NT2/D1 (cell line): ENCODE measurements at regions not wholly inside any gene's neighbourhood (a gene's known extent, or its start where the extent isn't known, plus 50 kb on each side); places are given as distances from the start of the nearest gene placed in this dataset.
"Not testable (repeated sequence)": the region's sequence is repeated elsewhere in the genome, so short reads cannot be mapped to it uniquely, and the experiment has no call there.

Source experiments
- DNase-seq: peaks from one replicate; pipeline ENCODE4 v3.0.0-alpha.2; 2011; ENCODE audit warnings: low read depth, low spot score
- H3K27me3 ChIP-seq: 2 replicates; pipeline ENCODE4 v1.6.0; 2011; ENCODE audit warnings: mild to moderate bottlenecking; ENCODE audit not compliant: insufficient read length, insufficient read depth
- H3K36me3 ChIP-seq: 2 replicates; pipeline ENCODE4 v1.6.1; 2011; ENCODE audit warnings: mild to moderate bottlenecking, low read length, mixed read lengths; ENCODE audit not compliant: insufficient read depth, insufficient read length
- H3K4me1 ChIP-seq: 2 replicates; pipeline ENCODE4 v1.5.1; 2011; ENCODE audit not compliant: insufficient read depth, insufficient read length
- H3K4me3 ChIP-seq: 2 replicates; pipeline ENCODE4 v1.5.1; 2011; ENCODE audit warnings: low read depth; ENCODE audit not compliant: insufficient read length
- H3K9ac ChIP-seq: 2 replicates; pipeline ENCODE4 v1.6.0; 2011; ENCODE audit warnings: low read depth; ENCODE audit not compliant: insufficient read length
- H3K9me3 ChIP-seq: 2 replicates; pipeline ENCODE4 v1.5.1; 2011; ENCODE audit warnings: mild to moderate bottlenecking, low read length; ENCODE audit not compliant: insufficient read depth
- SUZ12 ChIP-seq: IDR thresholded peaks from 2 replicates; pipeline ENCODE4 v1.6.1; 2011; ENCODE audit not compliant: insufficient read length, insufficient read depth; ENCODE audit errors: extremely low read depth
- YY1 ChIP-seq: IDR thresholded peaks from 2 replicates; pipeline ENCODE4 v1.6.1; 2011; ENCODE audit not compliant: insufficient read length, insufficient read depth
- ZNF274 ChIP-seq: IDR thresholded peaks from 2 replicates; pipeline ENCODE4 v1.6.1; 2011; ENCODE audit warnings: mild to moderate bottlenecking, low read depth, low read length

DNA sequence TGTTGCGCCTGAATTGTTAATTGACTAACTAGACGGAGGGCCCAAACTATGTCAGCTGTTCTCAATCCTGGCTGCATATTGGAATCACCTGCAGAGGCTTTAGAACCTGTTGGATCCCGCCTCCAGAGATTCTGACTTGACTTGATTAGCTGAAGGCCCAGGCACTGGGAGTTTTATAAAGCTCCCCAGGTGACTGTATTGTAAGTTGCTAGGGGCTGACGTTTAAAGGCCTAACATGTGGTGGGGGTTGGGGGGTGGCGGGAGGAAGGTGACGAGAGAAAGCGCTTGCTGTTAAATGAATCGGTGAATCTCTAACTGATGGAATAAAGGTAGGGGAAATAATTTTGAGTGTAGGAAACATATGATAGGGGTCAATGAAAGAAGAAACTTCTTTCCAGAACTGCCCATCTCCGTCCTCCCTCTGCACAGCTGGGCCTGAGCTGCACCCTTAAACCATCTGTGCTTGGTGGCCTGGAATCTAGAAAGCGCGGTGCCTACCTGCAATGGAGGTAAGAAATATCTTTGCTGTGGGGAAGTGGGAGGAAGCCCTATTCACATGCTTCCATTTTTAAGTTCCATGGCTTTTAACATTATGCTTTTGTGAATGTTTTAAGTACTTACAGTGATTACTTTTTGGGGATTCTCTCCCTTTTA is 225.0 kb upstream of the FAM3C start:
- H3K36me3 ChIP-seq: no peaks in the 10 kb centered on the region
- no peaks in the 10 kb centered on the region for H3K27me3 ChIP-seq
- H3K9me3 ChIP-seq: no peaks in the 10 kb centered on the region
- DNase-seq: no peak
- H3K4me1 ChIP-seq: no peaks in the 10 kb centered on the region
- TF ChIP-seq ZNF274 (no peak), YY1 (no peak), SUZ12 (no peak)
- no peak overlapping the region for H3K4me3 ChIP-seq
- H3K9ac ChIP-seq: no peak overlapping the region

- H3K9me3 ChIP-seq: no peaks in the 10 kb centered on the region
Observed at GRCh38 chr7:121620206-121620605, 224.1 kb upstream of the FAM3C start.

GRCh38 chr7:121618182-121618581 is 222.1 kb upstream of the FAM3C start:
- Histone ChIP-seq H3K9ac (no peak overlapping the region), H3K4me1 (no peaks in the 10 kb centered on the region), H3K9me3 (no peaks in the 10 kb centered on the region), H3K27me3 (no peaks in the 10 kb centered on the region), H3K4me3 (no peak overlapping the region), H3K36me3 (no peaks in the 10 kb centered on the region)
- no peak for DNase-seq
- TF ChIP-seq YY1 (no peak), ZNF274 (no peak), SUZ12 (no peak)

More at GRCh38 chr7:121620206-121620605, 224.1 kb upstream of the FAM3C start:
- Histone ChIP-seq H3K4me3 (no peak overlapping the region), H3K36me3 (no peaks in the 10 kb centered on the region), H3K27me3 (no peaks in the 10 kb centered on the region), H3K9ac (no peak overlapping the region), H3K4me1 (no peaks in the 10 kb centered on the region)
- TF ChIP-seq ZNF274 (no peak), SUZ12 (no peak), YY1 (no peak)
- DNase-seq: no peak

GRCh38 chr7:121610243-121610642 is 214.1 kb upstream of the FAM3C start:
- H3K9me3 ChIP-seq: no peaks in the 10 kb centered on the region
- no peaks in the 10 kb centered on the region for H3K27me3 ChIP-seq
- H3K4me3 ChIP-seq: no peak overlapping the region
- no peaks in the 10 kb centered on the region for H3K36me3 ChIP-seq
- no peak for DNase-seq
- H3K4me1 ChIP-seq: no peaks in the 10 kb centered on the region
- no peak for TF ChIP-seq SUZ12
- no peak for TF ChIP-seq ZNF274
- no peak for TF ChIP-seq YY1
- H3K9ac ChIP-seq: no peak overlapping the region

DNA sequence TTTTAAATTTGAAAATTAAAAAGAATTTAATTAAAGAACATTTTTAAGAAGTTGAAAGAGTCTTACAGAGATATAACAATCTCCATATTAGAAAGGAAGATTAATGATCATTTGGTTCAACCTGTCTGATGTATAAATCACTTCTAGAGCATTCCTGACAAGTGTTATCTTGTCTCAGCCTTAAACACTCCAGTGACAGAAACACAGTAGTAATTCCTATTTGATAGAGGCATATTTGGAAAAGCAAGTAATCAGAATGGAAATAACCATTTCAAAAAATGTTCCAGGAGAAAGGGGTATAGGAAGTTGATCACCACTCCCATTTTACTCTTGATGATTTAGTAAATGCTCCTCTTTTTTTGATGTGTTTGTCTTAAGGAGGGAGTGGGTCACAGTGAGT is 213.1 kb upstream of the FAM3C start:
- no peak for TF ChIP-seq ZNF274
- no peak for TF ChIP-seq SUZ12
- TF ChIP-seq YY1: no peak
- Histone ChIP-seq H3K27me3 (no peaks in the 10 kb centered on the region), H3K9me3 (no peaks in the 10 kb centered on the region), H3K9ac (no peak overlapping the region), H3K36me3 (no peaks in the 10 kb centered on the region), H3K4me1 (no peaks in the 10 kb centered on the region), H3K4me3 (no peak overlapping the region)
- no peak for DNase-seq

GRCh38 chr7:121608785-121609184 is 212.7 kb upstream of the FAM3C start:
- Histone ChIP-seq H3K27me3 (no peaks in the 10 kb centered on the region), H3K36me3 (no peaks in the 10 kb centered on the region)
- DNase-seq: no peak

DNA sequence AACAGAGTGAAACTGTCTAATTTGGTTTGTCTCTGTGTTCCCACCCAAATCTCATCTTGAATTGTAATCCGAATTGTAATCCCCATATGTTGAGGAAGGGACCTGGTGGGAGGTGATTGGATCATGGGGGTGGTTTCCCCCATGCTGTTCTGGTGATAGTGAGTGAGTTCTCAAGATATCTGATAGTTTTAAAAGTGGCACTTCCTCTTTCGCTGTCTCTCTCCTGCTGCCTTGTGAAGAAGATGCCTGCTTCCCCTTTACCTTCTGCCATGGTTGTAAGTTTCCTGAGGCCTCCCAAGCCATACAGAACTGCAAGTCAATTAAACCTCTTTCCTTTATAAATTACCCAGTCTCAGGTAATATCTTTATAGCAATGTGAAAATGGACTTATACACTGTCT is 212.1 kb upstream of the FAM3C start:
- not testable (repeated sequence) for H3K36me3 ChIP-seq, H3K4me3 ChIP-seq, DNase-seq, H3K27me3 ChIP-seq, H3K9me3 ChIP-seq, H3K4me1 ChIP-seq, H3K9ac ChIP-seq

More at GRCh38 chr7:121608785-121609184, 212.7 kb upstream of the FAM3C start:
- Histone ChIP-seq H3K9ac (no peak overlapping the region), H3K4me3 (no peak overlapping the region), H3K9me3 (no peaks in the 10 kb centered on the region), H3K4me1 (no peaks in the 10 kb centered on the region)
- TF ChIP-seq YY1: no peak

DNA sequence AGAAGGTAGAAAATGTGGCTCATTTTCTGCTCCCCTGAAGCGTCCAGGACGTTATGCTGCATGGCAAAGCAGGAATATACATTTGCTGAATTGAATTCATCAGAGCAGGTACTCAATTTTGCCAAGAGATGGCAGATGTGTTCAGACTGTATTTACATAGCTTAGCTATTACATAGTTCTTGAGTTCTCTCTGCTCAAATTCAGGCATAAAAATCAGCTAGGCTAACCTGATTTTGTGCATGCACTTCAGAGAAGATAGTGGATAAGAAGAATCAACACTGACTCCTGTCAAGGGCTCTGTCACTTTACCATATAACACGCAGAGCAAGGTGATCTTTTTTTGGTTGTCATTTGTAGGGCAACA is 209.2 kb upstream of the FAM3C start:
- Histone ChIP-seq H3K4me3 (no peak overlapping the region), H3K4me1 (no peaks in the 10 kb centered on the region), H3K9me3 (no peaks in the 10 kb centered on the region), H3K36me3 (no peaks in the 10 kb centered on the region), H3K27me3 (no peaks in the 10 kb centered on the region), H3K9ac (no peak overlapping the region)
- no peak for TF ChIP-seq SUZ12
- TF ChIP-seq ZNF274: no peak
- no peak for TF ChIP-seq YY1
- DNase-seq: no peak
